Mesothelial cell of epicardium (in vitro differentiated cells): ENCODE measurements at regions not wholly inside any gene's neighbourhood (a gene's known extent, or its start where the extent isn't known, plus 50 kb on each side); places are given as distances from the start of the nearest gene placed in this dataset.
A peak's percentile ranks its signal among the peaks of the same experiment; 100 is the strongest.

ENCODE experiments used
- DNase-seq, 2 experiments: peaks; one replicate each; pipeline ENCODE4 v3.0.0; 2021; ENCODE audit warnings: low spot score in 2 of 2; ENCODE audit not compliant: unreplicated experiment in 2 of 2
- H3K27ac Mint-ChIP-seq: 2 replicates; pipeline ENCODE4 v1.8.0; 2021; ENCODE audit warnings: mixed read lengths
- H3K27me3 Mint-ChIP-seq: 2 replicates; pipeline ENCODE4 v1.8.0; 2021; ENCODE audit warnings: low read depth, mixed read lengths
- H3K36me3 Mint-ChIP-seq: 2 replicates; pipeline ENCODE4 v1.8.0; 2021; ENCODE audit warnings: mixed read lengths
- H3K4me1 Mint-ChIP-seq: 2 replicates; pipeline ENCODE4 v1.8.0; 2021; ENCODE audit warnings: mixed read lengths
- H3K4me3 Mint-ChIP-seq: 2 replicates; pipeline ENCODE4 v1.8.0; 2021; ENCODE audit warnings: mild to moderate bottlenecking, moderate library complexity, mixed read lengths
- H3K9me3 Mint-ChIP-seq: 2 replicates; pipeline ENCODE4 v1.8.0; 2021; ENCODE audit warnings: mixed read lengths
- CTCF ChIP-seq: fragments of 200-600 bp; sonication (generic); IDR thresholded peaks from one replicate; pipeline ENCODE4 v1.5.0; 2021; ENCODE audit warnings: antibody characterized with exemption; ENCODE audit not compliant: unreplicated experiment

- Mint-ChIP-seq H3K36me3 (peaks cover 7% of the 10 kb centered on the region), H3K4me1 (peaks cover 32% of the 10 kb centered on the region), H3K9me3 (peaks cover 19% of the 10 kb centered on the region), H3K27me3 (no peaks in the 10 kb centered on the region), H3K4me3 (no peak overlapping the region), H3K27ac (peak overlapping the region; percentile 15)
- DNase-seq: no peak
- no peak for TF ChIP-seq CTCF
Observed at GRCh38 chr3:106421909-106422308, 553.1 kb upstream of the CBLB start.

DNA sequence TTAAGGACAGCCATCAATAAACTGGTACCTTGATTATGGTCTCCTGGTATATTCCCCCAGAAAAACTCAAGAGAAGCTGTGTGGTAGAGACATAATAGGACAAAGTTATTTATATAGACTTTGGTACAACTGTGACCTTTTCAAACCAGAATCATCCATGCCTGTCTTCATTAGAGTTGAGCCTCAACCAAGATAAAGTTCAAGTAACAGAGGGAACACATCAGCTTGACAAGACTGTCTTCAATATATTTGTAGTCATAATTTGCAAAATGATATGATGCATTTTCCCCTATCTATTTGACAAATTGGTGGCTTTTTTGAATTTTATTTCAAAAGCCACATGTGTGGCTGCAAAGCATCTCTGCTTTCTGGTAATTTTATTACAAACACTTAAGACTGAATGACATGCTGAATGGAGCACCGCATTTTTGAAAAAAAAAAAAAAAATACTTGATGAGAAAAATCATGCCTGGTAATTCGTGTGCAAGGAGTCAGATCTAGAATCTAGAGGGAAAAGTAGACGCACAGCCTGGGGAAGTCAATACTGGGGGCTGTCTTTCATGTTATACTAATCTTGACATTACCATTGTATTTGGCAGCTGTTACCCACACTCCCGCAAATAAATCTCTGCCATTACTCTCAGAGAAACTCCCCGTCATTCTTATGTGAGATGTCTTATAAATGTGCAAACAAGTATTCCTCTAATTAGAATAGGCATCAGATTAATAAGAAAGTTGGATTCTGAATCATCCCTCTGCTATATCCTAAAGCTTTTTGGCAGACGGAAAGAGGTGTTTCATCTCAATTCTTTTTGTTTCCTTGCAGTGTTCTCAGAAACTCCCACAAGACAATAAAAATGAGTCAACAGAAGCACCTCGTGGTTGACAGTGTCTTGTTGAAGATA, 554.8 kb upstream of the CBLB start:
- no peak for DNase-seq
- H3K4me3 Mint-ChIP-seq: no peak overlapping the region
- H3K9me3 Mint-ChIP-seq: peaks cover 19% of the 10 kb centered on the region
- H3K36me3 Mint-ChIP-seq: peaks cover 10% of the 10 kb centered on the region
- no peak for TF ChIP-seq CTCF
- H3K4me1 Mint-ChIP-seq: peaks cover 32% of the 10 kb centered on the region
- no peaks in the 10 kb centered on the region for H3K27me3 Mint-ChIP-seq
- H3K27ac Mint-ChIP-seq: peak overlapping the region; percentile 43

DNA sequence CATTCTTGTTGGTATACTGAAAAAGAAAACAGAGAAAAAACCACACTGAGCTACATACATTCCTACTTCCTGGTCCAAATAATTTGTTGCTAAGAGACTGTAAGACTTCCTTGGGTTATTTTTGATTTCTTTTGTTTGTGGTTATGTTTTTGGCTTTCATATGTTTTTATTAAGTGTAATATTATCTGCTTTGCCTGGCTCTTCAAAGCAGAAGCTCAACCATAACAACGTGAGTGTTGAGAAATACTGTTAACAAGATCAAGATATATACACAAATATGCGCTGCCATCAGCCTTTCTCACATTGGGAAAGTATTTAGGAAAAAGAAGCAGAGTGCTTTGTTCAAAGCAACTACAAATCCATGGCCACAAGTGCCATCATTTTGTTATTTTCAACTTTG, 556.2 kb upstream of the CBLB start:
- Mint-ChIP-seq H3K4me3 (no peak overlapping the region), H3K9me3 (peaks cover 18% of the 10 kb centered on the region), H3K36me3 (peaks cover 11% of the 10 kb centered on the region), H3K4me1 (peaks cover 32% of the 10 kb centered on the region), H3K27ac (peak overlapping the region; percentile 87), H3K27me3 (no peaks in the 10 kb centered on the region)
- DNase-seq: no peak
- TF ChIP-seq CTCF: no peak

GRCh38 chr3:106425916-106426315, 557.1 kb upstream of the CBLB start:
- TF ChIP-seq CTCF: no peak
- H3K4me1 Mint-ChIP-seq: peaks cover 35% of the 10 kb centered on the region
- H3K36me3 Mint-ChIP-seq: peaks cover 9% of the 10 kb centered on the region
- H3K9me3 Mint-ChIP-seq: peaks cover 15% of the 10 kb centered on the region
- no peak overlapping the region for H3K4me3 Mint-ChIP-seq
- no peak for DNase-seq
- H3K27ac Mint-ChIP-seq: peak overlapping the region; percentile 59
- H3K27me3 Mint-ChIP-seq: no peaks in the 10 kb centered on the region

- DNase-seq: no peak
- Mint-ChIP-seq H3K36me3 (peaks cover 5% of the 10 kb centered on the region), H3K27ac (no peak overlapping the region), H3K27me3 (no peaks in the 10 kb centered on the region), H3K4me3 (no peak overlapping the region), H3K9me3 (peaks cover 3% of the 10 kb centered on the region), H3K4me1 (peaks cover 40% of the 10 kb centered on the region)
- TF ChIP-seq CTCF: no peak
Observed at GRCh38 chr3:106428565-106428994, 559.8 kb upstream of the CBLB start.
